ENCODE measurements at regions not wholly inside any gene's neighbourhood (a gene's known extent, or its start where the extent isn't known, plus 50 kb on each side); places are given as distances from the start of the nearest gene placed in this dataset.
"Not testable (repeated sequence)": the region's sequence is repeated elsewhere in the genome, so short reads cannot be mapped to it uniquely, and the experiment has no call there.

GRCh38 chr1:157279138-157279801 lies 141.1 kb upstream of the ETV3 start:
- Histone ChIP-seq H3K27ac (peak overlapping the region; percentile 91), H3K9me3 (replicated peaks) (no peaks in the 10 kb centered on the region), H3K36me3 (peaks cover 45% of the 10 kb centered on the region), H3K27me3 (replicated peaks) (no peaks in the 10 kb centered on the region), H3K4me3 (peak overlapping the region; percentile 29), H3K4me1 (replicated peaks) (peaks cover 66% of the 10 kb centered on the region)
- DNase-seq (ENCODE audit: low read depth in 1 of 2, low spot score in 2 of 2) = peak; percentile 85 to 92

GRCh38 chr1:157278383-157279137 lies 140.4 kb upstream of the ETV3 start:
- Histone ChIP-seq H3K4me1 (replicated peaks) (peaks cover 73% of the 10 kb centered on the region), H3K9me3 (replicated peaks) (no peaks in the 10 kb centered on the region), H3K27ac (peak overlapping the region; percentile 91), H3K27me3 (replicated peaks) (no peaks in the 10 kb centered on the region), H3K36me3 (peaks cover 38% of the 10 kb centered on the region), H3K4me3 (peak overlapping the region; percentile 29)
- no peak for DNase-seq (ENCODE audit: low read depth in 1 of 2, low spot score in 2 of 2)

- DNase-seq (ENCODE audit: low read depth in 1 of 2, low spot score in 2 of 2) = peak; percentile 62 to 63
Measured at GRCh38 chr1:157277913-157278312, 139.7 kb upstream of the ETV3 start.

GRCh38 chr1:157277281-157277680 lies 139.1 kb upstream of the ETV3 start:
- Histone ChIP-seq H3K27me3 (replicated peaks) (no peaks in the 10 kb centered on the region), H3K4me1 (replicated peaks) (peaks cover 86% of the 10 kb centered on the region), H3K4me3 (peak overlapping the region; percentile 29), H3K36me3 (peaks cover 25% of the 10 kb centered on the region), H3K27ac (peak overlapping the region; percentile 91), H3K9me3 (replicated peaks) (peaks cover 3% of the 10 kb centered on the region)
- DNase-seq (ENCODE audit: low read depth in 1 of 2, low spot score in 2 of 2) = no peak

More at GRCh38 chr1:157277913-157278312, 139.7 kb upstream of the ETV3 start:
- Histone ChIP-seq H3K4me1 (replicated peaks) (peaks cover 79% of the 10 kb centered on the region), H3K9me3 (replicated peaks) (no peaks in the 10 kb centered on the region), H3K36me3 (peaks cover 32% of the 10 kb centered on the region), H3K27ac (peak overlapping the region; percentile 91), H3K4me3 (peak overlapping the region; percentile 29), H3K27me3 (replicated peaks) (no peaks in the 10 kb centered on the region)

GRCh38 chr1:157274698-157275534 lies 136.7 kb upstream of the ETV3 start:
- Histone ChIP-seq H3K4me1 (replicated peaks) (peaks cover 79% of the 10 kb centered on the region), H3K36me3 (peaks cover 11% of the 10 kb centered on the region)
- DNase-seq (ENCODE audit: low read depth in 1 of 2, low spot score in 2 of 2) = peak; percentile 85 to 94

GRCh38 chr1:157272729-157273524 lies 134.7 kb upstream of the ETV3 start:
- no peak overlapping the region for H3K4me3 ChIP-seq
- H3K27me3 ChIP-seq (replicated peaks) = no peaks in the 10 kb centered on the region
- H3K4me1 ChIP-seq (replicated peaks) = peaks cover 59% of the 10 kb centered on the region
- H3K27ac ChIP-seq = peak overlapping the region; percentile 33
- no peak for DNase-seq (ENCODE audit: low read depth in 1 of 2, low spot score in 2 of 2)
- peaks cover 13% of the 10 kb centered on the region for H3K9me3 ChIP-seq (replicated peaks)
- H3K36me3 ChIP-seq = peaks cover 8% of the 10 kb centered on the region; the same call in 1 of the 2 replicates

More at GRCh38 chr1:157274698-157275534, 136.7 kb upstream of the ETV3 start:
- Histone ChIP-seq H3K4me3 (peak overlapping the region; percentile 29), H3K9me3 (replicated peaks) (peaks cover 13% of the 10 kb centered on the region), H3K27ac (peak overlapping the region; percentile 91), H3K27me3 (replicated peaks) (no peaks in the 10 kb centered on the region)

GRCh38 chr1:157272264-157272663 lies 134.1 kb upstream of the ETV3 start:
- Histone ChIP-seq H3K4me3 (no peak overlapping the region), H3K9me3 (replicated peaks) (peaks cover 13% of the 10 kb centered on the region), H3K27me3 (replicated peaks) (no peaks in the 10 kb centered on the region), H3K36me3 (peaks cover 8% of the 10 kb centered on the region; the same call in 1 of the 2 replicates), H3K27ac (peak overlapping the region; percentile 33), H3K4me1 (replicated peaks) (peaks cover 53% of the 10 kb centered on the region)
- peak in 1 of 2 experiments; percentile 42 for DNase-seq (ENCODE audit: low read depth in 1 of 2, low spot score in 2 of 2)

GRCh38 chr1:157270705-157271274 lies 132.6 kb upstream of the ETV3 start:
- Histone ChIP-seq H3K4me1 (replicated peaks) (peaks cover 38% of the 10 kb centered on the region), H3K27ac (no peak overlapping the region), H3K4me3 (no peak overlapping the region), H3K36me3 (peaks cover 8% of the 10 kb centered on the region; the same call in 1 of the 2 replicates), H3K9me3 (replicated peaks) (peaks cover 13% of the 10 kb centered on the region), H3K27me3 (replicated peaks) (no peaks in the 10 kb centered on the region)
- DNase-seq (ENCODE audit: low read depth in 1 of 2, low spot score in 2 of 2) = no peak

GRCh38 chr1:157269656-157270375 lies 131.6 kb upstream of the ETV3 start:
- DNase-seq (ENCODE audit: low read depth in 1 of 2, low spot score in 2 of 2) = no peak
- Histone ChIP-seq H3K9me3 (replicated peaks) (peaks cover 13% of the 10 kb centered on the region), H3K27ac (no peak overlapping the region)

GRCh38 chr1:157262891-157263290 lies 124.7 kb upstream of the ETV3 start:
- H3K36me3 ChIP-seq = no peaks in the 10 kb centered on the region
- no peaks in the 10 kb centered on the region for H3K27me3 ChIP-seq (replicated peaks)
- H3K27ac ChIP-seq = no peak overlapping the region
- DNase-seq (ENCODE audit: low read depth in 1 of 2, low spot score in 2 of 2) = no peak
- H3K4me1 ChIP-seq (replicated peaks) = no peaks in the 10 kb centered on the region
- H3K4me3 ChIP-seq = no peak overlapping the region
- no peaks in the 10 kb centered on the region for H3K9me3 ChIP-seq (replicated peaks)

More at GRCh38 chr1:157269656-157270375, 131.6 kb upstream of the ETV3 start:
- H3K4me1 ChIP-seq (replicated peaks) = peaks cover 30% of the 10 kb centered on the region
- H3K4me3 ChIP-seq = no peak overlapping the region
- no peaks in the 10 kb centered on the region for H3K27me3 ChIP-seq (replicated peaks)
- peaks cover 8% of the 10 kb centered on the region; the same call in 1 of the 2 replicates for H3K36me3 ChIP-seq

GRCh38 chr1:157262422-157262821 lies 124.2 kb upstream of the ETV3 start:
- Histone ChIP-seq H3K9me3 (replicated peaks) (no peaks in the 10 kb centered on the region), H3K27me3 (replicated peaks) (no peaks in the 10 kb centered on the region), H3K4me3 (no peak overlapping the region), H3K4me1 (replicated peaks) (no peaks in the 10 kb centered on the region), H3K36me3 (no peaks in the 10 kb centered on the region), H3K27ac (no peak overlapping the region)
- DNase-seq (ENCODE audit: low read depth in 1 of 2, low spot score in 2 of 2) = no peak

GRCh38 chr1:157255891-157256290 lies 117.7 kb upstream of the ETV3 start:
- H3K9me3 ChIP-seq (replicated peaks); H3K4me3 ChIP-seq; H3K27me3 ChIP-seq (replicated peaks); DNase-seq (ENCODE audit: low read depth in 1 of 2, low spot score in 2 of 2); H3K27ac ChIP-seq; H3K36me3 ChIP-seq: not testable (repeated sequence)
- peaks cover 26% of the 10 kb centered on the region for H3K4me1 ChIP-seq (replicated peaks)
